Cardiac fibroblast (primary cell): ENCODE measurements at regions not wholly inside any gene's neighbourhood (a gene's known extent, or its start where the extent isn't known, plus 50 kb on each side); places are given as distances from the start of the nearest gene placed in this dataset.

Source experiments
- DNase-seq, 2 donors: peaks; one replicate each; pipeline versions ENCODE4 v3.0.0 to v3.0.0-alpha.2; 2010; ENCODE audit warnings: low read depth in 2 of 2
- H3K4me3 ChIP-seq, 2 donors: replicated peaks in 1 of 2; 1 replicate in 1 of 2; 2 replicates in 1 of 2; pipeline ENCODE4 v1.5.1; 2011; ENCODE audit warnings: low read depth in 2 of 2, low read length in 2 of 2, mild to moderate bottlenecking in 2 of 2, moderate library complexity in 1 of 2
- TF ChIP-seq, protein P1 (sequence below): IDR thresholded peaks from one replicate; pipeline ENCODE4 v1.5.1; 2011; ENCODE audit warnings: low read depth, mild to moderate bottlenecking, low read length, inconsistent platforms

DNA sequence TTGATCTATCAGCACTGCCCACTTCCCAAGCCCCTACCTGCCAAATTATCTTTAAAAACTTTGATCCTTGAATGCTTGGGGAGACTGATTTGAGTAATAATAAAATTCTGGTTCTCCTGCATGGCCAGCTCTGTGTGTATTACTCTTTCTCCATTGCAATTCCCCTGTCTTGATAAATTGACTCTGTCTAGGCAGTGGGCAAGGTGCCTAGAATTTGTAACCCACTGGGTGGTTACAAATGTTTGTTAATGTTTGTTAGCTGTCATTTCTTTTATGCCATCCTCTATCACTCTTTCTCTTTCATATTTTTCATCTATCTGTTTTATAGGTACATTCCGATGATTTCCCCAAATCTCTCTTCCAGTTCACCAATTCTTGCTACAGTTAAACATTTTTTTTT is 694.1 kb downstream of the TYW1 start:
- H3K4me3 ChIP-seq, result no peak overlapping the region
- no peak for DNase-seq
- TF ChIP-seq, protein P1, sequence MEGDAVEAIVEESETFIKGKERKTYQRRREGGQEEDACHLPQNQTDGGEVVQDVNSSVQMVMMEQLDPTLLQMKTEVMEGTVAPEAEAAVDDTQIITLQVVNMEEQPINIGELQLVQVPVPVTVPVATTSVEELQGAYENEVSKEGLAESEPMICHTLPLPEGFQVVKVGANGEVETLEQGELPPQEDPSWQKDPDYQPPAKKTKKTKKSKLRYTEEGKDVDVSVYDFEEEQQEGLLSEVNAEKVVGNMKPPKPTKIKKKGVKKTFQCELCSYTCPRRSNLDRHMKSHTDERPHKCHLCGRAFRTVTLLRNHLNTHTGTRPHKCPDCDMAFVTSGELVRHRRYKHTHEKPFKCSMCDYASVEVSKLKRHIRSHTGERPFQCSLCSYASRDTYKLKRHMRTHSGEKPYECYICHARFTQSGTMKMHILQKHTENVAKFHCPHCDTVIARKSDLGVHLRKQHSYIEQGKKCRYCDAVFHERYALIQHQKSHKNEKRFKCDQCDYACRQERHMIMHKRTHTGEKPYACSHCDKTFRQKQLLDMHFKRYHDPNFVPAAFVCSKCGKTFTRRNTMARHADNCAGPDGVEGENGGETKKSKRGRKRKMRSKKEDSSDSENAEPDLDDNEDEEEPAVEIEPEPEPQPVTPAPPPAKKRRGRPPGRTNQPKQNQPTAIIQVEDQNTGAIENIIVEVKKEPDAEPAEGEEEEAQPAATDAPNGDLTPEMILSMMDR, result no peak

DNA sequence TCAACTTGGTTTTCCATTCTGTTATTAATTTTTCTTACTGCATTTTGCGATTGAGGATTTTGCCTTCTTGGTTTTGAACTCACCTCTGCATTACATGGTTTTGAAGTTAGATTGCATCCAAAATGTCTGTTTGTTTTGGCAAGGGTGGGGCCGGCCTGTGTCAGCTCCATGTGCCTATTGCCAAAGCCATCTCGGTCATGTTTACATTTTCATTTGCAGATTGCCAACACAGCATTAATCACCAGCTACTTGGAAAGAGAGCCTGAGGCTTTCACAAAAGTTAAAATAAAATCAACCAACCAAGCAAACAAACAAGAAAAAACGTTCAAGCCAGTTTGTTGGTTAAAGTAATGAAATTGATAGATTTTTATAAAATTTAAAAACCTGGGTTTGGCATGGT is 695.8 kb downstream of the TYW1 start:
- no peak overlapping the region for H3K4me3 ChIP-seq
- TF ChIP-seq, protein P1, result no peak
- DNase-seq, result peak in 1 of 2 donors; percentile 26

DNA sequence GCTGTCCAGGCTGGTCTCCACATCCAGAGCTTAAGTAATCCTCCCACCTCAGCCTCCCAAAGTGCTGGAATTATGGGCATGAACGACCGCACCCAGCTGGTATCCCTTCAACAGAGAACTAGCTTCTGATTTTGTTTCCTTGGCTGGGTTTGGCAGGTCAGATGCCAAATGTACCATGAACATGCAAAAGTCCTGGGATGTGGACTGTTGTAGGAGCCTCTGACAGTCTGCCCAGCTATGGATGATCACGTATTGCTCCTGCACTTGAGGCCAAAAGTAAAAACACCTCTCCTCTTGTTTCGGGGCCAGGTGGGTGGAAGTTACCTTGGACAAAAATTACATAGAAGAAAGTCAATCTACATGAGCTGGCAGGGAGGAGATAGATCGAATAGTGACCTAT is 699.5 kb downstream of the TYW1 start:
- H3K4me3 ChIP-seq, result no peak overlapping the region
- TF ChIP-seq, protein P1, result no peak
- DNase-seq, result no peak

DNA sequence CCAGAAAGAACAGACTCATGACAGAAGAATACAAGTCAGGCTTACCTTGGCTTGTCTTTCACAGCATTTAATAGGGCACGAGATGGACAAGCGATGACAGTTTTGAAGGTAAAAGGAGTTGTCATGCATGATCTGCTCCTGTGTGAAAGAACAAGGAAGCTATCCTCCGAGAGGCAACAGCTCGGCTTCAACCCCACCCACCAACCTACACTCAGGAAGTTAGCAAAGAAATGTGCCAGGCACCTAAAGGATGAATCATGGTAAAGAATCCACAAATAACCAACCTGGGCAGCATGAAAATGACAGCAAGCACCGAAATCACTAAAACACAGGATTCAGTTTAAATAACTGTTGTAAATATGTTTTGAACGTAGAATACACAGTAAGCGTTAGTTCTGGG is 700.2 kb downstream of the TYW1 start:
- H3K4me3 ChIP-seq, result no peak overlapping the region
- TF ChIP-seq, protein P1, result no peak
- DNase-seq, result no peak

DNA sequence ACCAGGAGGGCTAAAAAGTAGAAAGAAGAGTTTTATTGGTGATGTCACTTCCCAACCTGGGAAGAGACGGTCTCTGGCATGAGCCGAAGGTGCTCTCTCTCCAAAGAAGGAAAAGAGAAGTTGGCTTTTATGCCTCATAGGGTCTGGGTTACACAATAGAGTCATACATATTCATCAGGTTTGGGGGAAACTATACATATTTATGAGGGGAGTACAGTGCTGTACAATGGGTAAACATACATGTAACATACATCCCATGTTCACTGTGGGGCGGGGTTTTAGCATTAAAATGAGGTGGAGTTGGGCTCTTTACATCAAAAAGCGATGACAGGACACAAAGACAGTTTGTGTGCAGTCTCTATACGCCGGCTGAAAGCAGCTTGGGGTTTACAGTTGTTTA is 701.7 kb downstream of the TYW1 start:
- no peak overlapping the region for H3K4me3 ChIP-seq
- DNase-seq, result no peak
- TF ChIP-seq, protein P1, result no peak

DNA sequence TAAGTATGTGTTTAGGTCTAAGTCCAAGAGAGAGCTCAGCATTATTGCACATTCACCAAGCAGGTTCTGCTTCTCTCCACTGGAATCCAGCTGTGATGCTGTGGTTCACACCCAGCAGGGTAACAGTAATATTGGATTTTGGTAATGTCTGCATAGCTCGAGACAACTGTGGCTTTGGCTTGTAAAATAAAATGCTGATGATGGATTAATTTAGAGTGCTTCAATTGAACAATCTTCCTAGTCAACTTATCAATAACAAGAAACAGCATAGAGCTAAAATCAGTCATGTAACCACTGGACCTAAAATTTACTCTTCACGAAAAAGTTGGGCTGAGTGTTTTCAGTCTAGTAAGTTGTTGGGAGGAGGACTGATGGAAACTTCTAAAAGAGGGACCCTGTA is 709.2 kb downstream of the TYW1 start:
- no peak for DNase-seq
- H3K4me3 ChIP-seq, result no peak overlapping the region
- TF ChIP-seq, protein P1, result no peak

DNA sequence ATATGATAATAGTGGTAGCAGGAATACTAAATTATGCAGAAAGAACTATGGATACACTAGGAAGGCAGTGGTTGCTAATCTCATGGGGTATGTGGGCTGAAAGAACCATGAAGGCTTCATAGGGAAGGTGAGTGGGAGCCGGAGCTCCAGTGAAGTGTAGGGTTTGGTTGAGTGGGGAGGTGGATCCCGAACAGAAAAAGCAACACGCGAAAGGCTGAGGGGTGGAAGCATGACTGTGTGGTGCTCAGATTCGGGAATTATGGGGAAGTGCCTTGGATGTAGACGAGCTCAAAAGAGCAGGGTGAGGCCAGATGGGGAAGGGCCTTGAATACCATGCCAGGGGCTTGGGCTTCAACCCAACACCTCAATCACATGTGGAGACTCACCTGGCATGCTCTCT is 715.1 kb downstream of the TYW1 start:
- H3K4me3 ChIP-seq, result no peak overlapping the region
- TF ChIP-seq, protein P1, result no peak
- no peak for DNase-seq
